ENCODE measurements at regions not wholly inside any gene's neighbourhood (a gene's known extent, or its start where the extent isn't known, plus 50 kb on each side); places are given as distances from the start of the nearest gene placed in this dataset.

DNA sequence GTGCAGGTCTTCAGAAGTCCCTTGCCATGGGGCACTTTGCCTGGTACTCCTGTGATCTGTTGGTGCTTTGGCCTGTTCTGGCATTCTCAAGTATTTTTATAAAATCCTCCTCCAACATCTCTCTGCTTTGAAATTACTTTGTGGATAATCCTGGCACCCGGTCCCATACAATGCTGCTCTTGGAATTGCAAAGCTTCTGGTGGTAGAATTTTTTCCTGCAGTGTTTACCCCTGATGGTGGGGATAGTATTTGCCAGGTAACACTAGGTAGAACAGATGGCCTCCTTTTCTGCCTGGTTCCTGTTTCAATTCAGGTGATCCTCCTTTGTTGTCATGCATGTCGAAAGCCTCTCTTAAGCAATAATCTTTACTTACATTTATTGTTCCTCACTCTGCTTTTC lies 109.8 kb upstream of the ATP10B start:
- no peak overlapping the region for H3K27ac ChIP-seq (ENCODE audit: low read depth, low read length)
- ChIA-PET POLR2A (no interaction called here), CTCF (no interaction called here)
- H3K9me3 ChIP-seq (ENCODE audit: control insufficient read depth, insufficient read depth, low read length), result no peaks in the 10 kb centered on the region
- no peaks in the 10 kb centered on the region for H3K27me3 ChIP-seq (ENCODE audit: control insufficient read depth, insufficient read depth, low read length)
- H3K4me3 ChIP-seq (ENCODE audit: low read depth, low read length), result no peak overlapping the region
- TF ChIP-seq, protein P1, sequence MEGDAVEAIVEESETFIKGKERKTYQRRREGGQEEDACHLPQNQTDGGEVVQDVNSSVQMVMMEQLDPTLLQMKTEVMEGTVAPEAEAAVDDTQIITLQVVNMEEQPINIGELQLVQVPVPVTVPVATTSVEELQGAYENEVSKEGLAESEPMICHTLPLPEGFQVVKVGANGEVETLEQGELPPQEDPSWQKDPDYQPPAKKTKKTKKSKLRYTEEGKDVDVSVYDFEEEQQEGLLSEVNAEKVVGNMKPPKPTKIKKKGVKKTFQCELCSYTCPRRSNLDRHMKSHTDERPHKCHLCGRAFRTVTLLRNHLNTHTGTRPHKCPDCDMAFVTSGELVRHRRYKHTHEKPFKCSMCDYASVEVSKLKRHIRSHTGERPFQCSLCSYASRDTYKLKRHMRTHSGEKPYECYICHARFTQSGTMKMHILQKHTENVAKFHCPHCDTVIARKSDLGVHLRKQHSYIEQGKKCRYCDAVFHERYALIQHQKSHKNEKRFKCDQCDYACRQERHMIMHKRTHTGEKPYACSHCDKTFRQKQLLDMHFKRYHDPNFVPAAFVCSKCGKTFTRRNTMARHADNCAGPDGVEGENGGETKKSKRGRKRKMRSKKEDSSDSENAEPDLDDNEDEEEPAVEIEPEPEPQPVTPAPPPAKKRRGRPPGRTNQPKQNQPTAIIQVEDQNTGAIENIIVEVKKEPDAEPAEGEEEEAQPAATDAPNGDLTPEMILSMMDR (IDR thresholded peaks at IDR 0.05; ENCODE audit: low read depth, low read length), result no peak
- no peak for DNase-seq (ENCODE audit: low read depth, low spot score)

- H3K9me3 ChIP-seq (ENCODE audit: control insufficient read depth, insufficient read depth, low read length), result no peaks in the 10 kb centered on the region
- TF ChIP-seq, protein P1 (IDR thresholded peaks at IDR 0.05; ENCODE audit: low read depth, low read length), result no peak
- CTCF ChIA-PET, result no interaction called here
- POLR2A ChIA-PET, result no interaction called here
- H3K27me3 ChIP-seq (ENCODE audit: control insufficient read depth, insufficient read depth, low read length), result no peaks in the 10 kb centered on the region
- DNase-seq (ENCODE audit: low read depth, low spot score), result no peak
- H3K27ac ChIP-seq (ENCODE audit: low read depth, low read length), result no peak overlapping the region
- H3K4me3 ChIP-seq (ENCODE audit: low read depth, low read length), result no peak overlapping the region
Observed at GRCh38 chr5:160961038-160961437, 109.0 kb upstream of the ATP10B start.

DNA sequence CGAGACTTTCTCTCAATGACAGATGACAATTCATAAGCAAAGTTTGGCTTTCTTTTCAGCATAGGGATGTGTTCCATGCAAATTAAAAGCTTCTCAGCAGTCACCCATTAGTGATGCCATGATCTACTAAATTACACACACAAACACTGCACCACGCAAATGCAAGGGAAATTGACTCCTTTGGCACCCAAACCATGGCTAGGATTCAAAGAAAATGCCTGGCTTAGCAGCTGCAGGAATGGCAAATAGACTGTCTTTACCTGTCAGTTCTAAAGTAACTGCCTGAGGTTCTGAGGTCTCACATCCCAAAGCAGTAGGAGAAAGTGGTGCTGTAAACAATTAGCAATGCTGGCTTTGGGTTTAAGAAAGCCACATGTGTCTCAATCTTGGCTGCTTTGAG lies 108.6 kb upstream of the ATP10B start:
- ChIA-PET CTCF (no interaction called here), POLR2A (no interaction called here)
- no peak for DNase-seq (ENCODE audit: low read depth, low spot score)
- Histone ChIP-seq H3K4me3 (ENCODE audit: low read depth, low read length) (no peak overlapping the region), H3K27me3 (ENCODE audit: control insufficient read depth, insufficient read depth, low read length) (no peaks in the 10 kb centered on the region), H3K27ac (ENCODE audit: low read depth, low read length) (no peak overlapping the region), H3K9me3 (ENCODE audit: control insufficient read depth, insufficient read depth, low read length) (no peaks in the 10 kb centered on the region)
- TF ChIP-seq, protein P1 (IDR thresholded peaks at IDR 0.05; ENCODE audit: low read depth, low read length), result no peak

DNA sequence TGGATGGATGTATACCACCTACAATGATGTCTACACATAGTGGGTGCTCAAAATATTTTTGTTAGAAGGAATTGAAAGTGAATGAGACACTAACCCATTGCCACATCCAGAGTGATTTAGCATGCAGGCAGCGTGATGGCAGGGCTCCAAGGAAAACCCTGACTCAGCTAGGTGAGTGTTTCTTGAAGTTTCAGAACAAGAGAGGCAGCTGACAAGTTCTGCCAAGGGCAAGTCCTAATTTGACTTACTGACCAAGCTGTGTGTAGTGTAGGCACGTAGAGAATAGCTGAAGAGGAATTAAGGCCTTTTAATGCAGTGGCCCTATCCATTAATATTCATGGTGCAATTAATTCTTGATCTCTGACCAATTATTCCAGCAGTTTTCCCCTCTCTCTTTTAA lies 107.8 kb upstream of the ATP10B start:
- no peaks in the 10 kb centered on the region for H3K27me3 ChIP-seq (ENCODE audit: control insufficient read depth, insufficient read depth, low read length)
- TF ChIP-seq, protein P1 (IDR thresholded peaks at IDR 0.05; ENCODE audit: low read depth, low read length), result no peak
- H3K4me3 ChIP-seq (ENCODE audit: low read depth, low read length), result no peak overlapping the region
- ChIA-PET CTCF (no interaction called here), POLR2A (no interaction called here)
- no peaks in the 10 kb centered on the region for H3K9me3 ChIP-seq (ENCODE audit: control insufficient read depth, insufficient read depth, low read length)
- DNase-seq (ENCODE audit: low read depth, low spot score), result no peak
- no peak overlapping the region for H3K27ac ChIP-seq (ENCODE audit: low read depth, low read length)

DNA sequence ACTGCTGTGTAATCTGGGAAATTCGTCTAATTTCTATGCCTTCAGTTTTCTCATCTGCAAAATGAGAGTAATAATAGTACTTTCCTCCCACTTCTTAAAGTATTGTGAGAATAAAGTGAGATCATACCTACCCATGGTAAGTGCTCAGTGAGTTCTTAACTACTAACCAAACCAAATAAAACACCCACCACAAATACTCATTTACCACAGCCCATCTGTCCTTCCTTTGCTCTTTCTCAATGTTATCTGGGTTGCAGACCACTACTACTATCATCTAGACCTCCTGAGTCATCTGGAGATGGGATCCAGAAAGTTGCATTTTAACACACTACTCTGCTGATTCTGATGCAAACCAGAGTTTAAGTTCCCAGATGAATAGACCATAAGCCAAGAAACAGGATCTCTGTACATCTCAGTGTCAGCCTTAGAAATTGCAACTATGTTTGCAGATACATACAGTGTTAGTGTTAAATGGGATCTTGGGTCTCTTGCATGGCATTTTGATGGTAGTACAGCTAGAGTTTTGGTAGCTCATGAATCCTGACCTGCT lies 105.4 kb upstream of the ATP10B start:
- TF ChIP-seq, protein P1 (IDR thresholded peaks at IDR 0.05; ENCODE audit: low read depth, low read length), result no peak
- H3K4me3 ChIP-seq (ENCODE audit: low read depth, low read length), result no peak overlapping the region
- H3K27ac ChIP-seq (ENCODE audit: low read depth, low read length), result no peak overlapping the region
- no peaks in the 10 kb centered on the region for H3K27me3 ChIP-seq (ENCODE audit: control insufficient read depth, insufficient read depth, low read length)
- no peaks in the 10 kb centered on the region for H3K9me3 ChIP-seq (ENCODE audit: control insufficient read depth, insufficient read depth, low read length)
- no peak for DNase-seq (ENCODE audit: low read depth, low spot score)
- ChIA-PET CTCF (no interaction called here), POLR2A (no interaction called here)
